ENCODE measurements at regions not wholly inside any gene's neighbourhood (a gene's known extent, or its start where the extent isn't known, plus 50 kb on each side); places are given as distances from the start of the nearest gene placed in this dataset.

DNA sequence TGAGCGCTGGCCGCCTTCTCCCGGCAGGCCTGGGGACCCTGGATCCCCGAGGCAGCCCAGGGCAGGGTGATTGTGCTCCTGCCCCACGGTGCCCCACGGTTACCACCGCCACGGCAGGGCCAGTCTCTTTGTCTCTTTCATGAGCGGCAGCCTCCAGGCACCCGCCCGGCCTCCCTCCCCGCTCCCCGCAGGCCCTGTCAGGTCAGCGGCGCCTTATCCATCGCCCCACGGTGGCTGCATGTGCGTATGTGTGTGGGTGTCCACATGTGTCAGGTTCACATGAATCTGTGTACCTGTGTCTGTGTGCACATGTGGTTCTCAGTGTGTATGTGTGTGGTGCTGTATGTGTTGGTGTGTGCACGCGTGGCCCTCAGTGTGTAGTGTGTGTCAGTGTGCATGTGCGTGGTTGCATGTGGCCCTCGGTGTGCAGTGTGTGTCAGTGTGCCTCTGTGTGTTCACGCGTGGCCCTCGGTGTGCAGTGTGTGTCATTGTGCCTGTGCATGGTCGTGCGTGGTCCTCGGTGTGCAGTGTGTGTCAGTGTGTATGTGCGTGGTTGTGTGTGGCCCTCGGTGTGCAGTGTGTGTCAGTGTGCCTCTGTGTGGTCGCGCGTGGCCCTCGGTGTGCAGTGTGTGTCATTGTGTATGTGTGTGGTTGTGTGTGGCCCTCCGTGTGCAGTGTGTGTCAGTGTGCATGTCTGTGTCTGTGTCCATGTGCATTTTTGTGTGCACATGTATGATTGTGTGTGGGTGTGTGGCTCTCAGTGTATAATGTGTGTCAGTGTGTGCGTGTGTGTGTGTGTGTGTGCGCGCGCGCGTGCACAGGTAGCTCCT is 239.2 kb upstream of the GSE1 start:
- no peak overlapping the region for H3K4me3 ChIP-seq (ENCODE audit: control insufficient read depth in 2 of 3, extremely low read depth in 1 of 3, insufficient read depth in 2 of 3, low read depth in 1 of 3, low read length in 3 of 3)
- no peak overlapping the region for H3K27ac ChIP-seq (ENCODE audit: control insufficient read depth, insufficient read depth, low read length)
- FAIRE-seq (no peak), DNase-seq (ENCODE audit: low read depth, low spot score) (no peak)
- no peaks in the 10 kb centered on the region for H3K9me3 ChIP-seq (ENCODE audit: control insufficient read depth, low read depth, low read length)
- H3K79me2 ChIP-seq (ENCODE audit: control insufficient read depth, insufficient read depth, low read length) = no peaks in the 10 kb centered on the region
- no peak for TF ChIP-seq EZH2 (IDR thresholded peaks at IDR 0.05; ENCODE audit: low read length)
- TF ChIP-seq, protein P1, sequence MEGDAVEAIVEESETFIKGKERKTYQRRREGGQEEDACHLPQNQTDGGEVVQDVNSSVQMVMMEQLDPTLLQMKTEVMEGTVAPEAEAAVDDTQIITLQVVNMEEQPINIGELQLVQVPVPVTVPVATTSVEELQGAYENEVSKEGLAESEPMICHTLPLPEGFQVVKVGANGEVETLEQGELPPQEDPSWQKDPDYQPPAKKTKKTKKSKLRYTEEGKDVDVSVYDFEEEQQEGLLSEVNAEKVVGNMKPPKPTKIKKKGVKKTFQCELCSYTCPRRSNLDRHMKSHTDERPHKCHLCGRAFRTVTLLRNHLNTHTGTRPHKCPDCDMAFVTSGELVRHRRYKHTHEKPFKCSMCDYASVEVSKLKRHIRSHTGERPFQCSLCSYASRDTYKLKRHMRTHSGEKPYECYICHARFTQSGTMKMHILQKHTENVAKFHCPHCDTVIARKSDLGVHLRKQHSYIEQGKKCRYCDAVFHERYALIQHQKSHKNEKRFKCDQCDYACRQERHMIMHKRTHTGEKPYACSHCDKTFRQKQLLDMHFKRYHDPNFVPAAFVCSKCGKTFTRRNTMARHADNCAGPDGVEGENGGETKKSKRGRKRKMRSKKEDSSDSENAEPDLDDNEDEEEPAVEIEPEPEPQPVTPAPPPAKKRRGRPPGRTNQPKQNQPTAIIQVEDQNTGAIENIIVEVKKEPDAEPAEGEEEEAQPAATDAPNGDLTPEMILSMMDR (optimal IDR thresholded peaks at IDR 0.05 in 1 of 3, IDR thresholded peaks at IDR 0.05 in 1 of 3, conservative IDR thresholded peaks at IDR 0.05 in 1 of 3; ENCODE audit: extremely low read depth in 1 of 3, insufficient read depth in 2 of 3, low read length in 3 of 3) = no peak
- dilution Hi-C loops (cut with MboI; ENCODE audit: extremely low pct_ligation_motif_present, low sequenced_read_pairs) = no loop called here
- H3K4me1 ChIP-seq (ENCODE audit: control insufficient read depth, extremely low read depth, insufficient read depth, low read length) = peaks cover 29% of the 10 kb centered on the region
- H3K9ac ChIP-seq (ENCODE audit: control insufficient read depth, extremely low read depth, insufficient read depth, low read length) = no peak overlapping the region
- H3K27me3 ChIP-seq (ENCODE audit: control insufficient read depth, extremely low read depth, insufficient read depth, low read length) = peaks cover 22% of the 10 kb centered on the region
- no peaks in the 10 kb centered on the region for H3K36me3 ChIP-seq (ENCODE audit: control insufficient read depth in 2 of 2, extremely low read depth in 1 of 2, insufficient read depth in 2 of 2, low read length in 2 of 2)
- H3K9me1 ChIP-seq (ENCODE audit: control insufficient read depth, extremely low read depth, insufficient read depth, low read length) = no peaks in the 10 kb centered on the region
- H3K4me2 ChIP-seq (ENCODE audit: control insufficient read depth, extremely low read depth, insufficient read depth, low read depth, low read length) = no peak overlapping the region
- no peaks in the 10 kb centered on the region for H4K20me1 ChIP-seq (ENCODE audit: control insufficient read depth, extremely low read depth, insufficient read depth, low read length)
- H2AFZ ChIP-seq (ENCODE audit: control insufficient read depth, low read length) = no peak overlapping the region

DNA sequence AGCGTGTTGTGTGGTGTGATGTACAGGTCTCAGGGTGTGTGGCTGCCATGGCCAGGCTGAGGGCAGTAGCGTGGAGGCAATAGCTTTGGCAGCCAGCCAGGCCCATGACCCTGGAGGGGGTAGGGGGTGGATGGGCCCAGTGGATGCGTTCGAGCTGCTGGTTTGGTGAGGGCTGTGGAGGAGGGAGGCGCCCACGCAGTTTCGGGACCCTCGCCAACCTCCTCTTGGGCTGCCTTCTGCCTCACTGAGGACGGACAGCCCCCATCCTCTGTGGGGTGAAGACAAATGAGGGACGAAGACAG is 238.6 kb upstream of the GSE1 start:
- dilution Hi-C loops (cut with MboI; ENCODE audit: extremely low pct_ligation_motif_present, low sequenced_read_pairs) = no loop called here
- Histone ChIP-seq H3K4me3 (ENCODE audit: control insufficient read depth in 2 of 3, extremely low read depth in 1 of 3, insufficient read depth in 2 of 3, low read depth in 1 of 3, low read length in 3 of 3) (no peak overlapping the region), H3K9me1 (ENCODE audit: control insufficient read depth, extremely low read depth, insufficient read depth, low read length) (no peaks in the 10 kb centered on the region), H3K9ac (ENCODE audit: control insufficient read depth, extremely low read depth, insufficient read depth, low read length) (no peak overlapping the region), H3K9me3 (ENCODE audit: control insufficient read depth, low read depth, low read length) (no peaks in the 10 kb centered on the region), H3K4me2 (ENCODE audit: control insufficient read depth, extremely low read depth, insufficient read depth, low read depth, low read length) (no peak overlapping the region), H2AFZ (ENCODE audit: control insufficient read depth, low read length) (no peak overlapping the region), H3K4me1 (ENCODE audit: control insufficient read depth, extremely low read depth, insufficient read depth, low read length) (peaks cover 28% of the 10 kb centered on the region), H3K27ac (ENCODE audit: control insufficient read depth, insufficient read depth, low read length) (no peak overlapping the region), H4K20me1 (ENCODE audit: control insufficient read depth, extremely low read depth, insufficient read depth, low read length) (no peaks in the 10 kb centered on the region), H3K36me3 (ENCODE audit: control insufficient read depth in 2 of 2, extremely low read depth in 1 of 2, insufficient read depth in 2 of 2, low read length in 2 of 2) (no peaks in the 10 kb centered on the region), H3K79me2 (ENCODE audit: control insufficient read depth, insufficient read depth, low read length) (no peaks in the 10 kb centered on the region), H3K27me3 (ENCODE audit: control insufficient read depth, extremely low read depth, insufficient read depth, low read length) (peaks cover 24% of the 10 kb centered on the region)
- TF ChIP-seq EZH2 (IDR thresholded peaks at IDR 0.05; ENCODE audit: low read length) = no peak
- TF ChIP-seq, protein P1 (optimal IDR thresholded peaks at IDR 0.05 in 1 of 3, IDR thresholded peaks at IDR 0.05 in 1 of 3, conservative IDR thresholded peaks at IDR 0.05 in 1 of 3; ENCODE audit: extremely low read depth in 1 of 3, insufficient read depth in 2 of 3, low read length in 3 of 3) = no peak
- no peak for DNase-seq (ENCODE audit: low read depth, low spot score)
- FAIRE-seq = no peak
